ENCODE measurements at regions not wholly inside any gene's neighbourhood (a gene's known extent, or its start where the extent isn't known, plus 50 kb on each side); places are given as distances from the start of the nearest gene placed in this dataset.

DNA sequence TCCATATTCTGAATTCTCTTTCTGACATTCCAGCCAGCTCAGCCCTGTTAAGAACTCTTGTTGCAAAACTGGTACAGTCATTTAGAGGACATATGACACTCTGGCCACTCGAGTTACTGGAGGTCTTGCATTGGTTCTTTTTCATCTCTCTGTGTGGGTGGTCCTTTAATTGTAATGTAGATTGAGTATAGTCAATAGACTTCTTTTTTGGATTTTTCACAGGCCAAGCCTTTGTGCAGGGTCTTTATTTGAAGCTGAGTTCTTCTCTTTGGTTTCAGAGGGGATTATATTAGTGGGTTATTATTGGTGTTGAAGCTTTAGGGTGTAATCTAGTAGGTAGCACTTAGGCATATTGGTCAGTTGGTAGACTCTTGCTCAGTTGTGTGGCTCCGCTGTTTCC is 118.0 kb upstream of the GIMD1 start:
- DNase-seq (ENCODE audit: insufficient read length, low spot score) (no peak), FAIRE-seq (no peak)

DNA sequence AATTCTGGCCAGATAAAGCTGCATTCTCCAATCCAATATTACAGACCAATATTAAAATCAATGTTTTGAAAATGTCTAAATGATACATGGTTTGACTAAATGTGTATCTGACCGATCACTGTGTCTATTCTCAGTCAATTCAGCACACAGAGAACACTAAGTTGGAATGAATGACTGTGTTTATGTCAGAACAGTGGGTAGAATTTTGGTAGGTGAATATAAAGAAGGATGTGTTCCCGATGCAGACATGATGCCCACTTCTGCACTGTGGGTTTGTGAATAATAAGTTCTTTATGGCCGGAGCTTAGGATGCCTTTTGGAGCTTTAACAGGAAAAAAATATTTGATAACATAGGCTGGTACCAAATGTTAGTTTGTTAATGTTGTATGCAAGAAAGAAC is 113.2 kb upstream of the GIMD1 start:
- TF ChIP-seq, protein P1, sequence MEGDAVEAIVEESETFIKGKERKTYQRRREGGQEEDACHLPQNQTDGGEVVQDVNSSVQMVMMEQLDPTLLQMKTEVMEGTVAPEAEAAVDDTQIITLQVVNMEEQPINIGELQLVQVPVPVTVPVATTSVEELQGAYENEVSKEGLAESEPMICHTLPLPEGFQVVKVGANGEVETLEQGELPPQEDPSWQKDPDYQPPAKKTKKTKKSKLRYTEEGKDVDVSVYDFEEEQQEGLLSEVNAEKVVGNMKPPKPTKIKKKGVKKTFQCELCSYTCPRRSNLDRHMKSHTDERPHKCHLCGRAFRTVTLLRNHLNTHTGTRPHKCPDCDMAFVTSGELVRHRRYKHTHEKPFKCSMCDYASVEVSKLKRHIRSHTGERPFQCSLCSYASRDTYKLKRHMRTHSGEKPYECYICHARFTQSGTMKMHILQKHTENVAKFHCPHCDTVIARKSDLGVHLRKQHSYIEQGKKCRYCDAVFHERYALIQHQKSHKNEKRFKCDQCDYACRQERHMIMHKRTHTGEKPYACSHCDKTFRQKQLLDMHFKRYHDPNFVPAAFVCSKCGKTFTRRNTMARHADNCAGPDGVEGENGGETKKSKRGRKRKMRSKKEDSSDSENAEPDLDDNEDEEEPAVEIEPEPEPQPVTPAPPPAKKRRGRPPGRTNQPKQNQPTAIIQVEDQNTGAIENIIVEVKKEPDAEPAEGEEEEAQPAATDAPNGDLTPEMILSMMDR (IDR thresholded peaks at IDR 0.05; ENCODE audit: insufficient read depth, missing control alignments), result no peak
- DNase-seq (ENCODE audit: insufficient read length, low spot score) (no peak), FAIRE-seq (no peak)

More for the DNA sequence above, 118.0 kb upstream of the GIMD1 start:
- TF ChIP-seq, protein P1 (IDR thresholded peaks at IDR 0.05; ENCODE audit: insufficient read depth, missing control alignments), result no peak

DNA sequence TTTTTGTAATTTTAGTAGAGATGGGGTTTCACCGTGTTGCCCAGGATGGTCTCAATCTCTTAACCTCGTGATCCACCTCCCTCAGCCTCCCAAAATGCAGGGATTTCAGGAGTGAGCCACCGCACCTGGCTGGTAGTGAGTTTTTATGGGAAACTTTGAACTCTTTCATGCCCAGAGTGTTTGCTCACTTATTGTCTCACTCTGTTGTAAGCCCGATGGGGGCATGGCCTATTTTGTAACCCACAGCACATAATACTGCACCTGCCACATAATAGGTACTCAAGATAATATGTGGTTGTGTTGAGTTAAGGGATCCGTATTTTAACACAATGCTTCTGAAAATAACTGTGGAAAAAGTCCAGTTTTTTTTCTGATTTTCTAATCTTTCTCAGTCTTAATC is 109.6 kb upstream of the GIMD1 start:
- no peak for FAIRE-seq

DNA sequence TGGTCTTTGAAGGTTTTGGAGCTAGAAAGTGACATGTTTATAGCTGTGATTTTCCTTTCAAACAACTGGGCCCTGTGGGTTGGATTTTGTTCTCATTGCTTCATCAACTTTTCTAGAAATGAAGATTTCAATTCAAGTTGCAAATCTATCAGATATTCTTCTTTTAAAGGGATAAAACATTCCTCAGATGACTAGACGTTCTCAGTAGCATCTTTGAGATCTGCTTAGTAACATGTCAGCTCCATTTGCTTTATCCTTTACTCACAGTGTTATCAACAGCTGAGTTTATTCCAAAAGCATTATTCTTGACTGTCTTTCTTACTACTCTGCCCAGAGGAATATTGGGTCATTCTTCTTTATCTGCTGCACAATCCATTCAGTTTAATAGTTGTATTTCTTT is 108.2 kb upstream of the GIMD1 start:
- no peak for DNase-seq (ENCODE audit: insufficient read length, low spot score)
- no peak for FAIRE-seq
- TF ChIP-seq, protein P1 (IDR thresholded peaks at IDR 0.05; ENCODE audit: insufficient read depth, missing control alignments), result no peak

More for the DNA sequence above, 109.6 kb upstream of the GIMD1 start:
- no peak for DNase-seq (ENCODE audit: insufficient read length, low spot score)
- TF ChIP-seq, protein P1 (IDR thresholded peaks at IDR 0.05; ENCODE audit: insufficient read depth, missing control alignments), result no peak

DNA sequence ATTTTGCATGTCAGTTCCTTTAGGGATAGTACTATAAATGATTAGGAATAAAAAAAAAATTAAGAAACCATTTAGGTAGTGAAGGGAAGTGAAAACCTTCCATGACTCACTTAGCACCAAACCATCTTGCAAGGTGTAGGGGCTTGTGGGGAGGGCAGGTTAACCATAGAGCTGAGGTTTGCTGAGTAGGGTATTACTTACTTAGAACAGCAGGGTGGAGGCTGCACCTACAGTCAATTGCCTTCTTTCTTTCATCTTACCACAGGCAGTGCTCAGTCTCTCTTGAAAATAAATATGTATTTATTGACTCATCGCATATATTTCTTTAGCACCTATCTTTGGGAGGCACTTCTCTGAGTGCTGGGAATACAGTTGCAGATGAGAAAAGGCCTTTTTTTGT is 104.9 kb upstream of the GIMD1 start:
- DNase-seq (ENCODE audit: insufficient read length, low spot score), result no peak
- TF ChIP-seq, protein P1 (IDR thresholded peaks at IDR 0.05; ENCODE audit: insufficient read depth, missing control alignments), result no peak
- FAIRE-seq, result no peak

DNA sequence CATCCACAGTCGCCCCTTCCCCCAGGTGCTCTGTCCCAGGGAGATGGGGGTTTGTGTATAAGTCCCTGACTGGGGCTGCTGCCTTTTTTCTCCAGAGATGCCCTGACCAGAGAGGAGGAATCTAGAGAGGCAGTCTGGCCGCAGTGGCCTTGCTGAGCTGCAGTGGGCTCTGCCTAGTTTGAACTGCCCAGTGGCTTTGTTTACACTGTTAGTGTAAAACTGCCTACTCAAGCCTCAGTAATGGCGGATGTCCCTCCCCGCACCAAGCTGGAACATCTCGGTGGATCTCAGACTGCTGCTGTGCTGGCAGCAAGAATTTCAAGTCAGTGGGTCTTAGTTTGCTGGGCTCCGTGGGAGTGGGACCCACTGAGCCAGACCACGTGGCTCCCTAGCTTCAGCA is 102.6 kb upstream of the GIMD1 start:
- TF ChIP-seq, protein P1 (IDR thresholded peaks at IDR 0.05; ENCODE audit: insufficient read depth, missing control alignments), result no peak
- no peak for DNase-seq (ENCODE audit: insufficient read length, low spot score)
- FAIRE-seq, result no peak

DNA sequence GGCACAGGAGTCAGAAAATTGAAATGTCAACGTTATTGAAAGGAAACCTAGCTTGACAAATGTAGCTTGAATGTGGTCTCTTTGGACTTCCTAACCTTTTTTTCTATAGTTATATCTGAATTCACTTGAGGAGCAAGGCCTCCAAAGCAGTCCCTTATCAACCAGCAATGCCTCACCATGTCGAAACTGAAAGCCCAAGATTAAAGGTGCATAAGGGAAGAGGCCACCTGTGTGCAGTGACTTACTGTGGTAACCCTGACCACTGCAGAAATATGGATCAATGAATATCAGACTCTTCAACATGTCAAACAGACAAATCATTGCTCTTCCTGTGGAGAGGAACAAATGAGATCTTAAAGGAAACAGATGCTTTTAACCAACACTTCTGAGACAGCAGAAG is 95.0 kb upstream of the GIMD1 start:
- FAIRE-seq (no peak), DNase-seq (ENCODE audit: insufficient read length, low spot score) (no peak)
- TF ChIP-seq, protein P1 (IDR thresholded peaks at IDR 0.05; ENCODE audit: insufficient read depth, missing control alignments), result no peak

Data from D721Med (cell line).